Mesendoderm (in vitro differentiated cells): ENCODE measurements at regions not wholly inside any gene's neighbourhood (a gene's known extent, or its start where the extent isn't known, plus 50 kb on each side); places are given as distances from the start of the nearest gene placed in this dataset.

Source experiments
- DNase-seq: peaks from one replicate; pipeline ENCODE4 v3.0.0; 2013
- H2AK5ac ChIP-seq: 2 replicates; pipeline ENCODE4 v1.6.1; 2013; ENCODE audit warnings: low read length, inconsistent platforms
- H2BK120ac ChIP-seq: 2 replicates; pipeline ENCODE4 v1.6.1; 2013; ENCODE audit warnings: low read depth, mild to moderate bottlenecking, low read length, moderate library complexity, mixed read lengths
- H2BK15ac ChIP-seq: replicated peaks from 2 replicates; pipeline ENCODE4 v1.6.1; 2013; ENCODE audit warnings: low read depth, mild to moderate bottlenecking, moderate library complexity
- H2BK5ac ChIP-seq: 2 replicates; pipeline ENCODE4 v1.6.1; 2013; ENCODE audit warnings: low read length, inconsistent platforms
- H3K18ac ChIP-seq: 2 replicates; pipeline ENCODE4 v1.6.1; 2013; ENCODE audit warnings: mild to moderate bottlenecking, low read length, mixed read lengths
- H3K23ac ChIP-seq: one replicate; pipeline ENCODE4 v1.6.1; 2013; ENCODE audit warnings: low read length
- H3K27ac ChIP-seq: 2 replicates; pipeline ENCODE4 v1.5.1; 2013; ENCODE audit warnings: low read depth, mild to moderate bottlenecking, inconsistent platforms, low read length, moderate library complexity
- H3K27me3 ChIP-seq: 2 replicates; pipeline ENCODE4 v1.6.1; 2013; ENCODE audit warnings: low read length, control low read depth, mild to moderate bottlenecking, inconsistent platforms; ENCODE audit not compliant: insufficient read depth, poor library complexity
- H3K36me3 ChIP-seq: 2 replicates; pipeline ENCODE4 v1.6.1; 2013; ENCODE audit warnings: low read length, inconsistent platforms; ENCODE audit not compliant: control insufficient read depth, insufficient read depth
- H3K4ac ChIP-seq: one replicate; pipeline ENCODE4 v1.6.1; 2013; ENCODE audit warnings: low read depth, mild to moderate bottlenecking, low read length, moderate library complexity
- H3K4me1 ChIP-seq: 2 replicates; pipeline ENCODE4 v1.6.1; 2013; ENCODE audit warnings: low read depth, low read length, inconsistent platforms; ENCODE audit not compliant: control insufficient read depth
- H3K4me2 ChIP-seq: 2 replicates; pipeline ENCODE4 v1.6.1; 2013; ENCODE audit warnings: low read length
- H3K4me3 ChIP-seq: 2 replicates; pipeline ENCODE4 v1.5.1; 2013; ENCODE audit warnings: mild to moderate bottlenecking, low read length
- H3K56ac ChIP-seq: one replicate; pipeline ENCODE4 v1.6.1; 2013; ENCODE audit warnings: low read length
- H3K79me1 ChIP-seq: 2 replicates; pipeline ENCODE4 v1.6.1; 2013; ENCODE audit warnings: low read length, inconsistent platforms
- H3K79me2 ChIP-seq: 2 replicates; pipeline ENCODE4 v1.6.1; 2013; ENCODE audit warnings: mild to moderate bottlenecking, low read length; ENCODE audit not compliant: control insufficient read depth, insufficient read depth
- H3K9ac ChIP-seq: 2 replicates; pipeline ENCODE4 v1.6.1; 2013; ENCODE audit warnings: low read length, inconsistent platforms
- H4K5ac ChIP-seq: one replicate; pipeline ENCODE4 v1.6.1; 2013; ENCODE audit warnings: low read length
- H4K8ac ChIP-seq: one replicate; pipeline ENCODE4 v1.6.1; 2013; ENCODE audit warnings: low read depth, mild to moderate bottlenecking, control low read depth, low read length, moderate library complexity
- WGBS: extraction: QIAGEN DNeasy Blood & Tissue Kit; methylation state at CpG from one replicate; pipeline ENCODE4 v1.1.7; 2013; ENCODE audit warnings: low lambda C conversion rate, missing lambda C conversion rate; ENCODE audit not compliant: insufficient coverage; ENCODE audit errors: extremely low coverage; 5-methylcytosine and 5-hydroxymethylcytosine counted together

GRCh38 chr5:175109058-175109755, 334.8 kb downstream of the DRD1 start:
- H3K4me2 ChIP-seq = no peak overlapping the region
- no peak overlapping the region for H3K4me3 ChIP-seq
- no peak overlapping the region for H2BK120ac ChIP-seq
- H3K18ac ChIP-seq = no peak overlapping the region
- WGBS = no CpG with 5 or more reads among the region's 4 CpGs
- H3K27ac ChIP-seq = no peak overlapping the region
- no peaks in the 10 kb centered on the region for H3K4me1 ChIP-seq
- H2BK5ac ChIP-seq = no peak overlapping the region
- no peaks in the 10 kb centered on the region for H3K79me1 ChIP-seq
- no peak overlapping the region for H4K5ac ChIP-seq
- H3K27me3 ChIP-seq = no peaks in the 10 kb centered on the region
- H4K8ac ChIP-seq = no peak overlapping the region
- H3K9ac ChIP-seq = no peak overlapping the region
- no peak for DNase-seq
- H2BK15ac ChIP-seq = no peak overlapping the region
- H3K79me2 ChIP-seq = no peaks in the 10 kb centered on the region
- no peak overlapping the region for H3K23ac ChIP-seq
- no peak overlapping the region for H2AK5ac ChIP-seq
- H3K4ac ChIP-seq = no peak overlapping the region
- no peak overlapping the region for H3K56ac ChIP-seq
- no peaks in the 10 kb centered on the region for H3K36me3 ChIP-seq

- no peaks in the 10 kb centered on the region for H3K79me2 ChIP-seq
- no peak overlapping the region for H3K4me2 ChIP-seq
- H3K9ac ChIP-seq = no peak overlapping the region
Observed at GRCh38 chr5:175107865-175108264, 336.1 kb downstream of the DRD1 start.

GRCh38 chr5:175107028-175107588, 336.9 kb downstream of the DRD1 start:
- no peak overlapping the region for H3K23ac ChIP-seq
- H3K79me2 ChIP-seq = no peaks in the 10 kb centered on the region
- H3K79me1 ChIP-seq = no peaks in the 10 kb centered on the region
- no peaks in the 10 kb centered on the region for H3K27me3 ChIP-seq
- DNase-seq = no peak
- H4K5ac ChIP-seq = no peak overlapping the region
- no peak overlapping the region for H3K18ac ChIP-seq
- H3K4me1 ChIP-seq = no peaks in the 10 kb centered on the region
- no peak overlapping the region for H2BK5ac ChIP-seq
- H3K56ac ChIP-seq = no peak overlapping the region
- no CpG with 5 or more reads among the region's 1 CpG for WGBS
- no peak overlapping the region for H4K8ac ChIP-seq
- H3K4me3 ChIP-seq = no peak overlapping the region
- no peak overlapping the region for H3K4ac ChIP-seq
- no peak overlapping the region for H3K9ac ChIP-seq
- H3K36me3 ChIP-seq = no peaks in the 10 kb centered on the region
- H2AK5ac ChIP-seq = no peak overlapping the region
- H2BK15ac ChIP-seq = no peak overlapping the region
- H3K27ac ChIP-seq = no peak overlapping the region
- H2BK120ac ChIP-seq = no peak overlapping the region
- H3K4me2 ChIP-seq = no peak overlapping the region

More at GRCh38 chr5:175107865-175108264, 336.1 kb downstream of the DRD1 start:
- Histone ChIP-seq H2BK5ac (no peak overlapping the region), H3K27me3 (no peaks in the 10 kb centered on the region), H2AK5ac (no peak overlapping the region), H4K5ac (no peak overlapping the region), H3K4me3 (no peak overlapping the region), H2BK15ac (no peak overlapping the region), H3K23ac (no peak overlapping the region), H2BK120ac (no peak overlapping the region), H3K18ac (no peak overlapping the region), H3K4ac (no peak overlapping the region), H4K8ac (no peak overlapping the region), H3K27ac (no peak overlapping the region), H3K36me3 (no peaks in the 10 kb centered on the region), H3K79me1 (no peaks in the 10 kb centered on the region), H3K56ac (no peak overlapping the region), H3K4me1 (no peaks in the 10 kb centered on the region)
- no peak for DNase-seq
- no CpG with 5 or more reads among the region's 5 CpGs for WGBS

- H3K27me3 ChIP-seq = no peaks in the 10 kb centered on the region
- no CpG with 5 or more reads among the region's 7 CpGs for WGBS
- no peak overlapping the region for H3K4ac ChIP-seq
- no peak overlapping the region for H3K56ac ChIP-seq
- no peak overlapping the region for H3K27ac ChIP-seq
- DNase-seq = no peak
- no peaks in the 10 kb centered on the region for H3K36me3 ChIP-seq
- H4K5ac ChIP-seq = no peak overlapping the region
- no peak overlapping the region for H2BK120ac ChIP-seq
- no peak overlapping the region for H2BK15ac ChIP-seq
- H3K9ac ChIP-seq = no peak overlapping the region
- no peaks in the 10 kb centered on the region for H3K4me1 ChIP-seq
- H3K18ac ChIP-seq = no peak overlapping the region
- no peaks in the 10 kb centered on the region for H3K79me2 ChIP-seq
- no peaks in the 10 kb centered on the region for H3K79me1 ChIP-seq
- H4K8ac ChIP-seq = no peak overlapping the region
- no peak overlapping the region for H2AK5ac ChIP-seq
- H3K4me2 ChIP-seq = no peak overlapping the region
- no peak overlapping the region for H3K4me3 ChIP-seq
- H3K23ac ChIP-seq = no peak overlapping the region
- H2BK5ac ChIP-seq = no peak overlapping the region
Observed at GRCh38 chr5:175104677-175105076, 339.3 kb downstream of the DRD1 start.

- WGBS = no CpG with 5 or more reads among the region's 4 CpGs
- Histone ChIP-seq H3K56ac (no peak overlapping the region), H3K4me1 (no peaks in the 10 kb centered on the region), H3K23ac (no peak overlapping the region), H3K79me2 (no peaks in the 10 kb centered on the region), H3K4ac (no peak overlapping the region), H2BK120ac (no peak overlapping the region), H3K9ac (no peak overlapping the region), H3K4me2 (no peak overlapping the region), H4K5ac (no peak overlapping the region), H3K27me3 (no peaks in the 10 kb centered on the region), H2AK5ac (no peak overlapping the region), H3K27ac (no peak overlapping the region), H3K4me3 (no peak overlapping the region), H3K36me3 (no peaks in the 10 kb centered on the region), H2BK5ac (no peak overlapping the region), H4K8ac (no peak overlapping the region), H2BK15ac (no peak overlapping the region), H3K79me1 (no peaks in the 10 kb centered on the region), H3K18ac (no peak overlapping the region)
- DNase-seq = no peak
Observed at GRCh38 chr5:175103746-175104145, 340.2 kb downstream of the DRD1 start.

- Histone ChIP-seq H3K79me2 (no peaks in the 10 kb centered on the region), H4K5ac (no peak overlapping the region), H3K79me1 (no peaks in the 10 kb centered on the region), H2BK120ac (no peak overlapping the region), H3K27ac (no peak overlapping the region), H3K9ac (no peak overlapping the region), H3K23ac (no peak overlapping the region), H2AK5ac (no peak overlapping the region), H3K27me3 (no peaks in the 10 kb centered on the region), H3K4ac (no peak overlapping the region), H3K36me3 (no peaks in the 10 kb centered on the region), H2BK5ac (no peak overlapping the region), H3K56ac (no peak overlapping the region), H2BK15ac (no peak overlapping the region), H3K4me3 (no peak overlapping the region), H4K8ac (no peak overlapping the region), H3K4me2 (no peak overlapping the region), H3K4me1 (no peaks in the 10 kb centered on the region), H3K18ac (no peak overlapping the region)
- DNase-seq = no peak
Observed at GRCh38 chr5:175102717-175103116, 341.3 kb downstream of the DRD1 start.
